Left ventricle myocardium inferior (tissue), 1 donor: ENCODE measurements at regions not wholly inside any gene's neighbourhood (a gene's known extent, or its start where the extent isn't known, plus 50 kb on each side); places are given as distances from the start of the nearest gene placed in this dataset.

Experiments
- DNase-seq: peaks from one replicate; pipeline ENCODE4 v3.0.0-alpha.2; 2020
- H3K27ac ChIP-seq: fragments of 200-600 bp; replicated peaks from 2 replicates; pipeline ENCODE4 v1.8.0; 2021
- H3K27me3 ChIP-seq: fragments of 200-600 bp; 2 replicates; pipeline ENCODE4 v1.8.0; 2021; ENCODE audit warnings: low read depth
- H3K36me3 ChIP-seq: fragments of 200-600 bp; 2 replicates; pipeline ENCODE4 v1.8.0; 2021
- H3K4me1 ChIP-seq: fragments of 200-600 bp; 2 replicates; pipeline ENCODE4 v1.8.0; 2021
- H3K4me3 ChIP-seq: fragments of 200-600 bp; 2 replicates; pipeline ENCODE4 v1.8.0; 2021; ENCODE audit warnings: mild to moderate bottlenecking, moderate library complexity
- H3K9me3 ChIP-seq: fragments of 200-600 bp; replicated peaks from 2 replicates; pipeline ENCODE4 v1.8.0; 2021
- intact Hi-C: fragments of 100-400 bp; cut with micrococcal nuclease; formaldehyde crosslinking; loops from one replicate; pipeline ENCODE4 v1.11.0; 2022
- TF ChIP-seq, protein P1 (sequence below): fragments of 200-600 bp; IDR thresholded peaks from 2 replicates; pipeline ENCODE4 v1.8.0; 2021; ENCODE audit warnings: antibody characterized with exemption, mild to moderate bottlenecking, borderline replicate concordance
- donor health status: DM: no; HTN: yes; CAD: no; lungs with severe emphysema.

- intact Hi-C loops = no loop called here
- Histone ChIP-seq H3K4me1 (peaks cover 9% of the 10 kb centered on the region), H3K9me3 (peaks cover 4% of the 10 kb centered on the region), H3K27ac (no peak overlapping the region), H3K4me3 (no peak overlapping the region), H3K36me3 (no peaks in the 10 kb centered on the region), H3K27me3 (no peaks in the 10 kb centered on the region)
- TF ChIP-seq, protein P1, sequence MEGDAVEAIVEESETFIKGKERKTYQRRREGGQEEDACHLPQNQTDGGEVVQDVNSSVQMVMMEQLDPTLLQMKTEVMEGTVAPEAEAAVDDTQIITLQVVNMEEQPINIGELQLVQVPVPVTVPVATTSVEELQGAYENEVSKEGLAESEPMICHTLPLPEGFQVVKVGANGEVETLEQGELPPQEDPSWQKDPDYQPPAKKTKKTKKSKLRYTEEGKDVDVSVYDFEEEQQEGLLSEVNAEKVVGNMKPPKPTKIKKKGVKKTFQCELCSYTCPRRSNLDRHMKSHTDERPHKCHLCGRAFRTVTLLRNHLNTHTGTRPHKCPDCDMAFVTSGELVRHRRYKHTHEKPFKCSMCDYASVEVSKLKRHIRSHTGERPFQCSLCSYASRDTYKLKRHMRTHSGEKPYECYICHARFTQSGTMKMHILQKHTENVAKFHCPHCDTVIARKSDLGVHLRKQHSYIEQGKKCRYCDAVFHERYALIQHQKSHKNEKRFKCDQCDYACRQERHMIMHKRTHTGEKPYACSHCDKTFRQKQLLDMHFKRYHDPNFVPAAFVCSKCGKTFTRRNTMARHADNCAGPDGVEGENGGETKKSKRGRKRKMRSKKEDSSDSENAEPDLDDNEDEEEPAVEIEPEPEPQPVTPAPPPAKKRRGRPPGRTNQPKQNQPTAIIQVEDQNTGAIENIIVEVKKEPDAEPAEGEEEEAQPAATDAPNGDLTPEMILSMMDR = no peak
- no peak for DNase-seq
Observed at GRCh38 chr4:126775485-126776106, 857.2 kb upstream of the INTU start.

DNA sequence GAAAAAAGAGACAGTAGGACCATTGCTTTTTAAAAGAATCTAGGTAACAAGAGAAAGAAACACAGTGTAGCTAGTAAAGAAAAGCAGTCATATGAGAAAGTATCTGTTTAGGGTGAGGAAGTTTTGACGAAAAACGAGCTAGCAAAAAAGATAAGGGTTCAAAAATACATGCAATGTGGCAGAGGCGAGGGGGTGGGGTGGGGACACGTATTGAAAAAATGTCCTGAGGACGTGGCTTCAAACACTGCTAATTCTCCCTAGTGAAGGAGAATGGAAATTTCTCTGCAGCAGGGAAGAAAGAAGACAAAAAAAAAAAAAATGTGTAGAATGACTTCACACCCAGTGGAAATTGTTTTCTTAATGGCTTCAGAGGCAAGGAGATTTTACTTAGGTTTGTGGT lies 856.4 kb upstream of the INTU start:
- no peak for DNase-seq
- Histone ChIP-seq H3K9me3 (no peaks in the 10 kb centered on the region), H3K27me3 (no peaks in the 10 kb centered on the region), H3K4me3 (no peak overlapping the region), H3K4me1 (peaks cover 9% of the 10 kb centered on the region), H3K27ac (no peak overlapping the region), H3K36me3 (no peaks in the 10 kb centered on the region)
- intact Hi-C loops = no loop called here
- TF ChIP-seq, protein P1 = no peak

GRCh38 chr4:126777649-126778048 lies 855.1 kb upstream of the INTU start:
- Histone ChIP-seq H3K36me3 (no peaks in the 10 kb centered on the region), H3K27me3 (no peaks in the 10 kb centered on the region), H3K4me3 (no peak overlapping the region), H3K4me1 (no peaks in the 10 kb centered on the region), H3K27ac (no peak overlapping the region), H3K9me3 (no peaks in the 10 kb centered on the region)
- intact Hi-C loops = no loop called here
- TF ChIP-seq, protein P1 = no peak
- no peak for DNase-seq

DNA sequence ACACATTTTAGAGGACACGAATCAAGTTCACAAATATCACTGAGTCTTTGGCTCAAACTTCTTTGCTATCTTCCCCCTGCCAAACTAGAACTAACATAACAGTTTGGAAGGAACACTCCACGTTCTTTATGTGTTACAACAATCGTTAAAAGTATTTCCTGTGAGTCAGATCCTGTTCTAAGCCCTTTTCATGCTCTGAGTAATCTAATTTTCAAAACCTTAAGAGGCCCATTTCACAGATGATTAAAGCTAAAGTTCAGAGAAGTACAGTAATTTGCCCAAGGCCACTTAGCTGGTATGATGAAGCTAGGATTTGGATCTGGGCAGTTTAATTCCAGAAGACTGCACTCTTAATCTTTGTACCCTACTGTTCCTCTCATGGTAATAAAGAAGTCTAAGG lies 854.4 kb upstream of the INTU start:
- Histone ChIP-seq H3K27ac (no peak overlapping the region), H3K4me1 (no peaks in the 10 kb centered on the region), H3K9me3 (no peaks in the 10 kb centered on the region), H3K27me3 (no peaks in the 10 kb centered on the region), H3K4me3 (no peak overlapping the region), H3K36me3 (no peaks in the 10 kb centered on the region)
- intact Hi-C loops = no loop called here
- TF ChIP-seq, protein P1 = no peak
- no peak for DNase-seq

GRCh38 chr4:126779001-126779400 lies 853.8 kb upstream of the INTU start:
- Histone ChIP-seq H3K4me3 (no peak overlapping the region), H3K4me1 (no peaks in the 10 kb centered on the region)
- intact Hi-C loops = no loop called here

More at GRCh38 chr4:126779001-126779400, 853.8 kb upstream of the INTU start:
- no peaks in the 10 kb centered on the region for H3K27me3 ChIP-seq
- H3K27ac ChIP-seq = no peak overlapping the region
- no peaks in the 10 kb centered on the region for H3K9me3 ChIP-seq
- TF ChIP-seq, protein P1 = no peak
- DNase-seq = no peak
- H3K36me3 ChIP-seq = no peaks in the 10 kb centered on the region
